PC-9 (cell line): ENCODE measurements at regions not wholly inside any gene's neighbourhood (a gene's known extent, or its start where the extent isn't known, plus 50 kb on each side); places are given as distances from the start of the nearest gene placed in this dataset.

Experiments used
- BruUV-seq: library from RNA; stranded (reverse); fragments of 400-500 nt; replicated peaks from 2 replicates; lab custom pipeline; 2021; lab: Mats Ljungman, UMichigan
- CTCF ChIA-PET: fragments of 300-600 bp; sonication (Branson Sonifier 250); formaldehyde crosslinking; loops from one replicate; lab custom pipeline; 2022; ENCODE audit warnings: antibody characterized with exemption; lab: Charles Lee
- POLR2A ChIA-PET: fragments of 300-600 bp; sonication (Branson Sonifier 250); formaldehyde crosslinking; loops from one replicate; lab custom pipeline; 2022; ENCODE audit warnings: antibody characterized with exemption; ENCODE audit not compliant: unreplicated experiment; lab: Charles Lee
- DNase-seq, 2 experiments: peaks; one replicate each; pipeline versions ENCODE4 v3.0.0 to v3.0.0-alpha.2; 2015 to 2022; ENCODE audit warnings: mixed read lengths in 1 of 2
- H2AFZ ChIP-seq: fragments of 200-600 bp; sonication (generic); 2 replicates; pipeline ENCODE4 v1.8.1; 2017; ENCODE audit warnings: antibody characterized with exemption
- H3F3A ChIP-seq: fragments of 200-600 bp; sonication (generic); 2 replicates; pipeline ENCODE4 v1.8.1; 2017; ENCODE audit warnings: antibody characterized with exemption, mild to moderate bottlenecking, low read depth; ENCODE audit not compliant: insufficient read depth
- H3K27ac ChIP-seq: fragments of 200-600 bp; sonication (generic); 2 replicates; pipeline ENCODE4 v1.6.1; 2016; ENCODE audit warnings: mixed run types
- H3K27me3 ChIP-seq: fragments of 200-600 bp; sonication (generic); 2 replicates; pipeline ENCODE4 v1.6.1; 2016; ENCODE audit warnings: low read depth, mixed run types; ENCODE audit not compliant: insufficient read depth
- H3K36me3 ChIP-seq: fragments of 200-600 bp; sonication (generic); 2 replicates; pipeline ENCODE4 v1.6.1; 2016; ENCODE audit warnings: low read depth, mixed run types
- H3K4me1 ChIP-seq: fragments of 200-600 bp; sonication (generic); replicated peaks from 2 replicates; pipeline ENCODE4 v1.6.1; 2016; ENCODE audit warnings: mixed run types; ENCODE audit not compliant: insufficient read depth
- H3K4me2 ChIP-seq: fragments of 200-600 bp; sonication (generic); 2 replicates; pipeline ENCODE4 v1.6.1; 2017; ENCODE audit warnings: mixed run types
- H3K4me3 ChIP-seq: fragments of 200-600 bp; sonication (generic); 2 replicates; pipeline ENCODE4 v1.6.1; 2016; ENCODE audit warnings: mixed run types
- H3K79me2 ChIP-seq: fragments of 200-600 bp; sonication (generic); 2 replicates; pipeline ENCODE4 v1.6.1; 2017; ENCODE audit warnings: low read depth, mixed run types
- H3K9me2 ChIP-seq: fragments of 200-600 bp; sonication (generic); 2 replicates; pipeline ENCODE4 v1.8.1; 2017; ENCODE audit warnings: mild to moderate bottlenecking; ENCODE audit not compliant: insufficient read depth
- H3K9me3 ChIP-seq: fragments of 200-600 bp; sonication (generic); 2 replicates; pipeline ENCODE4 v1.8.1; 2016; ENCODE audit warnings: low read depth; ENCODE audit not compliant: insufficient read depth
- H4K20me1 ChIP-seq: fragments of 200-600 bp; sonication (generic); 2 replicates; pipeline ENCODE4 v1.8.1; 2017; ENCODE audit not compliant: insufficient read depth
- CTCF ChIP-seq: fragments of 200-600 bp; sonication (generic); conservative IDR thresholded peaks from 2 replicates; pipeline ENCODE4 v1.6.1; 2017; ENCODE audit warnings: mixed run types, antibody characterized with exemption, mild to moderate bottlenecking, moderate library complexity
- EZH2 ChIP-seq: fragments of 200-600 bp; sonication (generic); IDR thresholded peaks from 2 replicates; pipeline ENCODE4 v1.8.0; 2017; ENCODE audit warnings: antibody characterized with exemption, low read depth
- intact Hi-C: fragments of 100-400 bp; cut with micrococcal nuclease; formaldehyde crosslinking; loops from one replicate; pipeline ENCODE4 v1.10.0; 2022; ENCODE audit not compliant: unreplicated experiment

- no peak for TF ChIP-seq EZH2
- no peak for TF ChIP-seq CTCF
- ChIA-PET POLR2A (no interaction called here), CTCF (no interaction called here)
- Histone ChIP-seq H3K9me2 (no peaks in the 10 kb centered on the region), H3K4me3 (no peak overlapping the region), H4K20me1 (no peaks in the 10 kb centered on the region), H3K27ac (no peak overlapping the region), H2AFZ (no peak overlapping the region), H3K36me3 (no peaks in the 10 kb centered on the region), H3K4me2 (no peak overlapping the region), H3K27me3 (no peaks in the 10 kb centered on the region), H3K9me3 (0 out of 2 replicates have a peak, but pooled peaks cover 2% of the 10 kb centered on the region), H3K79me2 (no peaks in the 10 kb centered on the region), H3F3A (no peaks in the 10 kb centered on the region), H3K4me1 (no peaks in the 10 kb centered on the region)
- intact Hi-C loops = no loop called here
- BruUV-seq = no TSS peak
- no peak for DNase-seq
Observed at GRCh38 chr15:25056484-25057425, 102.0 kb downstream of the SNRPN start.

- Histone ChIP-seq H2AFZ (no peak overlapping the region), H3F3A (no peaks in the 10 kb centered on the region), H3K4me1 (no peaks in the 10 kb centered on the region), H3K79me2 (no peaks in the 10 kb centered on the region), H3K9me2 (no peaks in the 10 kb centered on the region), H3K36me3 (no peaks in the 10 kb centered on the region), H3K27ac (no peak overlapping the region), H3K4me2 (no peak overlapping the region), H3K27me3 (no peaks in the 10 kb centered on the region), H3K9me3 (0 out of 2 replicates have a peak, but pooled peaks cover 3% of the 10 kb centered on the region), H4K20me1 (no peaks in the 10 kb centered on the region), H3K4me3 (no peak overlapping the region)
- TF ChIP-seq EZH2 = no peak
- TF ChIP-seq CTCF = no peak
- ChIA-PET CTCF (no interaction called here), POLR2A (no interaction called here)
- BruUV-seq = no TSS peak
- no peak for DNase-seq
- intact Hi-C loops = no loop called here
Observed at GRCh38 chr15:25057574-25057973, 102.8 kb downstream of the SNRPN start.

DNA sequence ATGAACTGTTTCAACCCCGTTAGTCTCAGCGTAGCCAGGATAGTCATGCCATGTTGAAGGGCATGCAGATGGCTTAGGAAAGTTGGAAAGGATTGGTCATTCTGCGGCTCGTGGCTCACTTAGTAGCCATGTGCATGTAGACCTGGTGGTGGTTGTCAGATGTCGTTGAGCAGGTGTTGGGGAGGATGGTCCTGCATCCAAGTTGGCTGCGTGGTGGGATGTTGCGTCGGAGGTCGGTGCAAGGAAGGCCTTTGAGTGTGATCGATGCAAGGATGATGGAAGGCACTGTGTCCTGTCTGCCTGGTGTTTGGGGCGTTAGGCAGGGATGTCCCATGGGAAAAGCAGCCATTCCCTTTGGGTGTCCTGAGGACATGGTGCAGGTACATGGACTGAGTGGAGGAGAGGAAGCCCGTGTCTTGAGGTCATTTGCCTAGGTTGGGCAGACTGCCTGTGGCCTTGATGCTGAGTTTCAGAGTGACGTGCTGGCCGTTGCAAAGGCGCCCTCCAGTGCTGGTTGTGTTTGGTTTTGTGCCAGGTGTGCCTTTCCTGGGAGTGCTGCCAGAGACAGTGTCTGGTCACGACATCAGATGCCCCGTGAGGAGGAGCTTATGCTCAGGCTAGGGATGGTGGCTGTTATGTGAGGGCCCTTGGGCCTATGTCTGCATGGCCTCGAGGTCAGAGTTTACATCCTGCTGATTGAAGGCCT lies 103.4 kb downstream of the SNRPN start:
- Histone ChIP-seq H3K36me3 (no peaks in the 10 kb centered on the region), H4K20me1 (no peaks in the 10 kb centered on the region), H3K4me1 (no peaks in the 10 kb centered on the region), H3K4me3 (no peak overlapping the region), H3K27me3 (no peaks in the 10 kb centered on the region), H3K4me2 (no peak overlapping the region), H3F3A (no peaks in the 10 kb centered on the region), H3K9me2 (no peaks in the 10 kb centered on the region), H3K27ac (no peak overlapping the region), H2AFZ (no peak overlapping the region), H3K79me2 (no peaks in the 10 kb centered on the region), H3K9me3 (0 out of 2 replicates have a peak, but pooled peaks cover 3% of the 10 kb centered on the region)
- ChIA-PET CTCF (no interaction called here), POLR2A (no interaction called here)
- TF ChIP-seq CTCF = no peak
- no peak for TF ChIP-seq EZH2
- BruUV-seq = no TSS peak
- intact Hi-C loops = no loop called here
- no peak for DNase-seq
